Keratinocyte (primary cell): ENCODE measurements at regions not wholly inside any gene's neighbourhood (a gene's known extent, or its start where the extent isn't known, plus 50 kb on each side); places are given as distances from the start of the nearest gene placed in this dataset.

ENCODE experiments used
- DNase-seq: peaks from one replicate; pipeline ENCODE4 v3.0.0-alpha.2; 2011; ENCODE audit warnings: low read depth, missing footprints, low spot score
- FAIRE-seq: peaks from 2 replicates; lab custom pipeline; 2011; peaks lifted over from hg19 to GRCh38; lab: Jason Lieb, UNC
- H2AFZ ChIP-seq: 2 replicates; pipeline ENCODE4 v1.6.0; 2012; ENCODE audit warnings: low read length, control low read depth, inconsistent platforms; ENCODE audit not compliant: control insufficient read depth
- H3K27ac ChIP-seq: 2 replicates; pipeline ENCODE4 v1.5.1; 2011; ENCODE audit warnings: low read length; ENCODE audit not compliant: control insufficient read depth, insufficient read depth
- H3K27me3 ChIP-seq: 3 replicates; pipeline ENCODE4 v1.6.0; 2011; ENCODE audit warnings: low read length; ENCODE audit not compliant: control insufficient read depth, insufficient read depth; ENCODE audit errors: extremely low read depth
- H3K36me3 ChIP-seq, 2 experiments: 2 replicates in 1 of 2; 3 replicates in 1 of 2; pipeline ENCODE4 v1.5.1; 2011; ENCODE audit warnings: low read length in 2 of 2, mild to moderate bottlenecking in 1 of 2; ENCODE audit not compliant: control insufficient read depth in 2 of 2, insufficient read depth in 2 of 2; ENCODE audit errors: extremely low read depth in 1 of 2
- H3K4me1 ChIP-seq: 3 replicates; pipeline ENCODE4 v1.5.1; 2011; ENCODE audit warnings: low read length; ENCODE audit not compliant: control insufficient read depth, insufficient read depth; ENCODE audit errors: extremely low read depth
- H3K4me2 ChIP-seq: 3 replicates; pipeline ENCODE4 v1.6.0; 2011; ENCODE audit warnings: low read depth, low read length; ENCODE audit not compliant: control insufficient read depth, insufficient read depth; ENCODE audit errors: extremely low read depth
- H3K4me3 ChIP-seq, 3 experiments: fragments of 200-600 bp in 1 of 3; sonication (generic) in 1 of 3; 2 replicates in 2 of 3; 3 replicates in 1 of 3; pipeline ENCODE4 v1.5.1; 2011 to 2016; ENCODE audit warnings: low read length in 3 of 3, mild to moderate bottlenecking in 3 of 3, control low read depth in 2 of 3, inconsistent platforms in 1 of 3, low read depth in 1 of 3, mixed read lengths in 1 of 3, mixed run types in 1 of 3, moderate library complexity in 1 of 3; ENCODE audit not compliant: control insufficient read depth in 2 of 3, insufficient read depth in 2 of 3; ENCODE audit errors: extremely low read depth in 1 of 3
- H3K79me2 ChIP-seq: 2 replicates; pipeline ENCODE4 v1.6.0; 2012; ENCODE audit warnings: low read length; ENCODE audit not compliant: control insufficient read depth, insufficient read depth
- H3K9ac ChIP-seq: 3 replicates; pipeline ENCODE4 v1.6.0; 2011; ENCODE audit warnings: low read length; ENCODE audit not compliant: control insufficient read depth, insufficient read depth; ENCODE audit errors: extremely low read depth
- H3K9me1 ChIP-seq: 3 replicates; pipeline ENCODE4 v1.6.0; 2011; ENCODE audit warnings: low read length; ENCODE audit not compliant: control insufficient read depth, insufficient read depth; ENCODE audit errors: extremely low read depth
- H3K9me3 ChIP-seq: 2 replicates; pipeline ENCODE4 v1.5.1; 2012; ENCODE audit warnings: low read depth, low read length; ENCODE audit not compliant: control insufficient read depth
- H4K20me1 ChIP-seq: 3 replicates; pipeline ENCODE4 v1.6.0; 2011; ENCODE audit warnings: low read length; ENCODE audit not compliant: control insufficient read depth, insufficient read depth; ENCODE audit errors: extremely low read depth
- EZH2 ChIP-seq: IDR thresholded peaks from one replicate; pipeline ENCODE4 v1.6.1; 2012; ENCODE audit warnings: inconsistent platforms, mild to moderate bottlenecking, low read length, moderate library complexity
- dilution Hi-C: fragments of 300-500 bp; cut with MboI; formaldehyde crosslinking; loops from one replicate; pipeline ENCODE4 v1.7.0; 2020; ENCODE audit warnings: low sequenced_read_pairs; ENCODE audit not compliant: extremely low pct_ligation_motif_present
- TF ChIP-seq, protein P1 (sequence below), 3 experiments: IDR thresholded peaks in 1 of 3; conservative IDR thresholded peaks in 1 of 3; optimal IDR thresholded peaks in 1 of 3; 2 replicates in 2 of 3; 3 replicates in 1 of 3; pipeline versions ENCODE3 to v1.5.1; 2011; ENCODE audit warnings: low read length in 3 of 3, mild to moderate bottlenecking in 3 of 3, moderate library complexity in 2 of 3, control low read depth in 1 of 3, inconsistent platforms in 1 of 3; ENCODE audit not compliant: insufficient read depth in 2 of 3; ENCODE audit errors: extremely low read depth in 1 of 3

GRCh38 chr6:68575765-68576439, 59.2 kb upstream of the ADGRB3 start:
- Histone ChIP-seq H3K36me3 (no peaks in the 10 kb centered on the region), H3K27me3 (no peaks in the 10 kb centered on the region), H2AFZ (no peak overlapping the region), H3K4me2 (no peak overlapping the region), H3K27ac (no peak overlapping the region), H4K20me1 (no peaks in the 10 kb centered on the region), H3K9me3 (peaks cover 4% of the 10 kb centered on the region), H3K9ac (no peak overlapping the region), H3K4me1 (no peaks in the 10 kb centered on the region), H3K79me2 (no peaks in the 10 kb centered on the region), H3K4me3 (no peak overlapping the region), H3K9me1 (no peaks in the 10 kb centered on the region)
- TF ChIP-seq, protein P1, sequence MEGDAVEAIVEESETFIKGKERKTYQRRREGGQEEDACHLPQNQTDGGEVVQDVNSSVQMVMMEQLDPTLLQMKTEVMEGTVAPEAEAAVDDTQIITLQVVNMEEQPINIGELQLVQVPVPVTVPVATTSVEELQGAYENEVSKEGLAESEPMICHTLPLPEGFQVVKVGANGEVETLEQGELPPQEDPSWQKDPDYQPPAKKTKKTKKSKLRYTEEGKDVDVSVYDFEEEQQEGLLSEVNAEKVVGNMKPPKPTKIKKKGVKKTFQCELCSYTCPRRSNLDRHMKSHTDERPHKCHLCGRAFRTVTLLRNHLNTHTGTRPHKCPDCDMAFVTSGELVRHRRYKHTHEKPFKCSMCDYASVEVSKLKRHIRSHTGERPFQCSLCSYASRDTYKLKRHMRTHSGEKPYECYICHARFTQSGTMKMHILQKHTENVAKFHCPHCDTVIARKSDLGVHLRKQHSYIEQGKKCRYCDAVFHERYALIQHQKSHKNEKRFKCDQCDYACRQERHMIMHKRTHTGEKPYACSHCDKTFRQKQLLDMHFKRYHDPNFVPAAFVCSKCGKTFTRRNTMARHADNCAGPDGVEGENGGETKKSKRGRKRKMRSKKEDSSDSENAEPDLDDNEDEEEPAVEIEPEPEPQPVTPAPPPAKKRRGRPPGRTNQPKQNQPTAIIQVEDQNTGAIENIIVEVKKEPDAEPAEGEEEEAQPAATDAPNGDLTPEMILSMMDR (optimal IDR thresholded peaks at IDR 0.05 in 1 of 3, IDR thresholded peaks at IDR 0.05 in 1 of 3, conservative IDR thresholded peaks at IDR 0.05 in 1 of 3; ENCODE audit: extremely low read depth in 1 of 3, insufficient read depth in 2 of 3, low read length in 3 of 3): no peak
- no peak for TF ChIP-seq EZH2
- FAIRE-seq (no peak), DNase-seq (no peak)
- dilution Hi-C loops: no loop called here

DNA sequence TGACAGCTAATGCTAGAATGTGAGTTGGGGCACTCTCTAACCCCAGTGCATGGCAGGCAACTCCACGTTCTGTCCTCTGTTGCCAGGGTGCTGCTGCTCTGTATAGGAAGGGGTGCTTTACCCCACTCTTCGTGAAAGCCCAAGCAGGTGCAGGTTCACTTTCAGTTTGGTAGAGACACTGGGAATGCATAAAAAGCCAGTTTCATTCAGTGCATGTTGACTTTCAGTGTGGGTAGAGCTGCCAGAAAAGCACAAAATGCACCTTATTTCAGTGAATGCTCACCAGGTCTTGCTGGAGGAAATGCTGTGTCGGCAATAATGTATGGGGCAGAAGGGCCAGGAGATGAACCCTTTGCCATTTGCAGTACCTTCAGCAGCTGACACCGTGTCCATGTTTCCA, 62.1 kb upstream of the ADGRB3 start:
- Histone ChIP-seq H3K9ac (no peak overlapping the region), H3K9me1 (no peaks in the 10 kb centered on the region), H3K27me3 (no peaks in the 10 kb centered on the region), H3K4me2 (no peak overlapping the region), H3K4me1 (no peaks in the 10 kb centered on the region), H3K4me3 (no peak overlapping the region), H2AFZ (no peak overlapping the region), H3K79me2 (no peaks in the 10 kb centered on the region), H3K27ac (no peak overlapping the region), H3K9me3 (peaks cover 4% of the 10 kb centered on the region), H4K20me1 (no peaks in the 10 kb centered on the region), H3K36me3 (no peaks in the 10 kb centered on the region)
- TF ChIP-seq, protein P1 (optimal IDR thresholded peaks at IDR 0.05 in 1 of 3, IDR thresholded peaks at IDR 0.05 in 1 of 3, conservative IDR thresholded peaks at IDR 0.05 in 1 of 3; ENCODE audit: extremely low read depth in 1 of 3, insufficient read depth in 2 of 3, low read length in 3 of 3): no peak
- no peak for TF ChIP-seq EZH2
- dilution Hi-C loops: no loop called here
- no peak for FAIRE-seq
- DNase-seq: no peak
